Glutamatergic neuron (in vitro differentiated cells): ENCODE measurements at regions not wholly inside any gene's neighbourhood (a gene's known extent, or its start where the extent isn't known, plus 50 kb on each side); places are given as distances from the start of the nearest gene placed in this dataset.

ENCODE experiments used
- DNase-seq: peaks from one replicate; pipeline ENCODE4 v3.0.0; 2022
- H3K27ac Mint-ChIP-seq: one replicate; pipeline ENCODE4 v1.8.0; 2020; ENCODE audit warnings: mild to moderate bottlenecking, mixed read lengths, inconsistent platforms; ENCODE audit not compliant: unreplicated experiment
- H3K27me3 Mint-ChIP-seq: one replicate; pipeline ENCODE4 v1.8.0; 2020; ENCODE audit warnings: mild to moderate bottlenecking, moderate library complexity, mixed read lengths, inconsistent platforms; ENCODE audit not compliant: unreplicated experiment
- H3K36me3 Mint-ChIP-seq: one replicate; pipeline ENCODE4 v1.8.0; 2020; ENCODE audit warnings: mild to moderate bottlenecking, mixed read lengths, inconsistent platforms; ENCODE audit not compliant: unreplicated experiment
- H3K4me1 Mint-ChIP-seq: one replicate; pipeline ENCODE4 v1.8.0; 2020; ENCODE audit warnings: mild to moderate bottlenecking, low read depth, mixed read lengths, inconsistent platforms; ENCODE audit not compliant: unreplicated experiment
- H3K4me3 Mint-ChIP-seq: one replicate; pipeline ENCODE4 v1.8.0; 2020; ENCODE audit warnings: mild to moderate bottlenecking, mixed read lengths, inconsistent platforms; ENCODE audit not compliant: unreplicated experiment
- H3K9me3 Mint-ChIP-seq: one replicate; pipeline ENCODE4 v1.8.0; 2020; ENCODE audit warnings: mild to moderate bottlenecking, moderate library complexity, mixed read lengths, inconsistent platforms; ENCODE audit not compliant: unreplicated experiment
- TF ChIP-seq, protein P1 (sequence below): fragments of 200-600 bp; sonication (generic); IDR thresholded peaks from one replicate; pipeline ENCODE4 v1.5.0; 2021; ENCODE audit not compliant: partially characterized antibody, unreplicated experiment

DNA sequence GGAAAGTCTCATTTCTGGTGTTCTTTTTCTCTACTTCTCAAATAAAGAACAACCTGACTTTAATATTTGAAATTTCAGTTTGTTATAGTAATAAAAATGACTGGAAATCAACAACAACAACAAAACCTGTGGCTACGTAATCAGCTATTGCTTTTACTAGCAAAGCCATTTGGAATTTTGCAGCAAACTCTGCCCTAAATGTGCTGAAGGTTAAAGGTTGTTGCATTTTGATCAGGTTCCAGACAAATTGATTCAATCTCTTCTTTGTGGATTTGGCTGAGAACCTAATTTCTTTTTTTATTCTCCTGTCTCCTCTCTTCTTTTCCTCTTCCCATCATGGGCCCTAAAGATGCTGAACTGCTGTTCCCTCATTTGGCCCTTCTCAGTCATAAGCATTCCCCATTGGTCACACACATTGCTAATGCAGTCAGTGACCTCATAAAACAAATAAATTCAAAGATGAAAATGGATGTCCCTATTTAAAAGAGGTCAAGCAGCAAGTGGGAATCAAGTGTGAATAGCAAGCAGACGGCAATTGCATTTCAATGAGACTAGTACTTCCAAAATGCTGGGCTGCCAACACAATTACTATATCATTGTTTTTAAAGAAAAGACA lies 795.1 kb upstream of the CDH8 start:
- H3K36me3 Mint-ChIP-seq: no peaks in the 10 kb centered on the region

DNA sequence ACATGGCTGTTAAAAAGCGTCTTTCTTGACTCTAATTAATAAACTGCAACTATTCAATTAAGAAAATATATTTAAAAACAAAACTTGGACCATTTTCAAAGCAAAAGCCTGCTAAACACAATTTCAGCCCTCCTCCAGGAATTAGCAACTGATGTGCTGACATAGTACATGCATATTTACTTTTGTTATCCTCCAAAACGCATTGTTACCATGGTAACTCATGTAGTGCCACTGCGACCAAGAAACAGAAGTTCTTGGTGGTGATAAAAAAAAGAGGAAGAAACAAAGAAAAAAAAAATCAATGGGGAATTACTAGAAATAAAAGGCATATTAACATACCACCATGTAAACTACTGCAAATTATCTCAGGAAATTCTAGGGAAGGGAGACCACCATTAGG lies 793.4 kb upstream of the CDH8 start:
- Mint-ChIP-seq H3K36me3 (no peaks in the 10 kb centered on the region), H3K9me3 (peaks cover 4% of the 10 kb centered on the region), H3K27me3 (no peaks in the 10 kb centered on the region), H3K4me1 (no peaks in the 10 kb centered on the region), H3K27ac (no peak overlapping the region), H3K4me3 (no peak overlapping the region)
- DNase-seq: no peak
- TF ChIP-seq, protein P1, sequence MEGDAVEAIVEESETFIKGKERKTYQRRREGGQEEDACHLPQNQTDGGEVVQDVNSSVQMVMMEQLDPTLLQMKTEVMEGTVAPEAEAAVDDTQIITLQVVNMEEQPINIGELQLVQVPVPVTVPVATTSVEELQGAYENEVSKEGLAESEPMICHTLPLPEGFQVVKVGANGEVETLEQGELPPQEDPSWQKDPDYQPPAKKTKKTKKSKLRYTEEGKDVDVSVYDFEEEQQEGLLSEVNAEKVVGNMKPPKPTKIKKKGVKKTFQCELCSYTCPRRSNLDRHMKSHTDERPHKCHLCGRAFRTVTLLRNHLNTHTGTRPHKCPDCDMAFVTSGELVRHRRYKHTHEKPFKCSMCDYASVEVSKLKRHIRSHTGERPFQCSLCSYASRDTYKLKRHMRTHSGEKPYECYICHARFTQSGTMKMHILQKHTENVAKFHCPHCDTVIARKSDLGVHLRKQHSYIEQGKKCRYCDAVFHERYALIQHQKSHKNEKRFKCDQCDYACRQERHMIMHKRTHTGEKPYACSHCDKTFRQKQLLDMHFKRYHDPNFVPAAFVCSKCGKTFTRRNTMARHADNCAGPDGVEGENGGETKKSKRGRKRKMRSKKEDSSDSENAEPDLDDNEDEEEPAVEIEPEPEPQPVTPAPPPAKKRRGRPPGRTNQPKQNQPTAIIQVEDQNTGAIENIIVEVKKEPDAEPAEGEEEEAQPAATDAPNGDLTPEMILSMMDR: no peak

More for the DNA sequence above, 795.1 kb upstream of the CDH8 start:
- Mint-ChIP-seq H3K27me3 (no peaks in the 10 kb centered on the region), H3K27ac (no peak overlapping the region), H3K4me3 (no peak overlapping the region), H3K9me3 (peaks cover 4% of the 10 kb centered on the region), H3K4me1 (no peaks in the 10 kb centered on the region)
- DNase-seq: no peak
- TF ChIP-seq, protein P1: no peak

DNA sequence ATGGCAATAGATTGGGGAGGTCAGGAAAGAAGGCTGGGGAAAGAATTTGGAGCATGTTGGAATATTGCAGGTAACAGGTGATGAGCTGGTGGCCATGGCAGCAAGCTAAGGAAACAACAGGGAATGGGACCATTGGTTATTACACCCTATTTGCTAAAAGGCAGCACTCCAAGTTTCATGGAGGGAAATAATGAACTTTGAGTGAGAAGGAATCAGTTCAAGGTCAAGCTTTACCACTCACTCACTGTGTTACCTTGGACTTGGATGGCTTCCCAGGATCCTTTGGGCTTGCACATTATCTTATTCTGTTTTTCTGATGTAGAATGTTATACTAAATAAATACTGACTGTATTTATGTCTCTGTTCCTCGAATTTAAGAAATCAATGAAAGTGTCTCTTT lies 792.8 kb upstream of the CDH8 start:
- no peak for DNase-seq
- Mint-ChIP-seq H3K4me1 (no peaks in the 10 kb centered on the region), H3K4me3 (no peak overlapping the region), H3K27me3 (no peaks in the 10 kb centered on the region), H3K36me3 (no peaks in the 10 kb centered on the region), H3K9me3 (peaks cover 4% of the 10 kb centered on the region), H3K27ac (no peak overlapping the region)
- TF ChIP-seq, protein P1: no peak

DNA sequence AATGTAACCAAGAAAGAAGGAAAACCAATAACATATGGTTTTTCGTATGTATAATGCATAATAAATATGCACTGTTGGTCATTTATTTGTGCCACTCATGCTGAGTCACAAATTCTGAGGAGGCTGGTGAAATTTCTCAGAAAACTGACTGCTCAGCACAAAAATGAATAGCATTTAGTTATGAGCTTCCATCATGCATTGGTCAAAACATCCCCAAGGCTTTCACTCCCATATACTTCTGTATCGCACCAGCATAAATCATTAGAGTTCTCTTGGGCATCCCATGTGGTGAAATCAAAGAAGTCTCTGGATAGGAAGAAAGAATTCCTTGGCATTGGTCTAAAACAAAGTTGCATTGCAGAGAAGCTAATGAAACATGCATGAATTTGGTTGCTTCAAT lies 785.6 kb upstream of the CDH8 start:
- DNase-seq: no peak
- TF ChIP-seq, protein P1: no peak
- H3K4me3 Mint-ChIP-seq: no peak overlapping the region
- no peak overlapping the region for H3K27ac Mint-ChIP-seq
- no peaks in the 10 kb centered on the region for H3K27me3 Mint-ChIP-seq
- H3K4me1 Mint-ChIP-seq: no peaks in the 10 kb centered on the region
- H3K9me3 Mint-ChIP-seq: no peaks in the 10 kb centered on the region
- H3K36me3 Mint-ChIP-seq: no peaks in the 10 kb centered on the region

DNA sequence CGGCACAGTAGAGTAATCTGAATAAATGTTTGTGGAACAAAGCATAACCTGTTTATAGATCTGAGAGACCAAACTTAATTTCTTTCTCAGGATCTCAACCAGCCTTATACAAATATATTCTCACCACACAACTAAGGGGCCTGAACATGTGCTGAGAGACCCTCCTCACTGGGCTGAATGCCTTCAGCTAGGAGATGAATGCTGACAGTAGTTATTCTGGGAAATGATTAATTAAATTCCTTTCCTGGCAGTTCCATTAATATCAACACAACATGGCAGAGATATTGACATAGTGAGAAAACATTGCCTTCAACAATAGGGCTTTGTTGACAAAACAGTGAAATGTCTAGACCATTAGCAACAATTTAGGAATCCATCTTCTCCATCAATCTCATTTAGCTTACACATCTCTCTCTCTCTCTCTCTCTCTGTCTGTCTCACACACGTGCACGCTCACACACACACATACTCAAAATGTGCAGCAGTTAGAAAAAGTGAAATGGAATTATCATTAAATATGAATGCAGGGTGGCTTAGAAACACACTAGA lies 780.8 kb upstream of the CDH8 start:
- Mint-ChIP-seq H3K36me3 (no peaks in the 10 kb centered on the region), H3K27ac (no peak overlapping the region), H3K27me3 (no peaks in the 10 kb centered on the region), H3K4me1 (no peaks in the 10 kb centered on the region), H3K9me3 (no peaks in the 10 kb centered on the region), H3K4me3 (no peak overlapping the region)
- no peak for DNase-seq
- TF ChIP-seq, protein P1: no peak
